K562 (cell line): ENCODE measurements at regions not wholly inside any gene's neighbourhood (a gene's known extent, or its start where the extent isn't known, plus 50 kb on each side); places are given as distances from the start of the nearest gene placed in this dataset.

Experiments used
- ATAC-seq: fragments of 200-7000 bp; cut with Tn5 transposase; 3 replicates; pipeline ENCODE4 v1.9.1; 2020; ENCODE audit warnings: moderate library complexity
- BruUV-seq: library from RNA; stranded (reverse); fragments of 400-500 nt; replicated peaks from 2 replicates; lab custom pipeline; 2021; lab: Mats Ljungman, UMichigan
- CTCF ChIA-PET: fragments of 300-600 bp; formaldehyde crosslinking; extraction: SDS; loops from one replicate; lab custom pipeline; 2021; ENCODE audit warnings: low intra/inter-chr PET ratio; lab: Yijun Ruan, JAX
- POLR2A ChIA-PET: fragments of 300-600, 350-650 bp; sonication (Branson Sonifier 250); formaldehyde crosslinking; extraction: SDS; loops from one replicate; lab custom pipeline; 2021; ENCODE audit warnings: antibody characterized with exemption, inconsistent platforms; lab: Yijun Ruan, JAX
- DNase-seq, 4 experiments: peaks; one replicate each; pipeline versions ENCODE4 v3.0.0 to v3.0.0-alpha.2; 2011 to 2018; ENCODE audit warnings: low spot score in 3 of 4, mixed read lengths in 3 of 4; ENCODE audit errors: extremely low read depth in 1 of 4
- FAIRE-seq: peaks from 2 replicates; lab custom pipeline; 2011; peaks lifted over from hg19 to GRCh38; lab: Jason Lieb, UNC
- H2AFZ ChIP-seq: 2 replicates; pipeline ENCODE4 v1.6.0; 2011; ENCODE audit warnings: low read depth, low read length, control low read depth, inconsistent platforms
- H3K27ac ChIP-seq: fragments of 200-600 bp; 3 replicates; pipeline ENCODE4 v1.8.0; 2011; ENCODE audit warnings: low read depth, mild to moderate bottlenecking, control low read depth, inconsistent platforms, low read length, moderate library complexity, mixed read lengths; ENCODE audit errors: extremely low read depth
- H3K27me3 ChIP-seq, 2 experiments: fragments of 300-600 bp in 1 of 2; 2 replicates in 1 of 2; 3 replicates in 1 of 2; pipeline versions ENCODE4 v1.6.0 to v1.8.0; 2011; ENCODE audit warnings: inconsistent platforms in 2 of 2, low read length in 2 of 2, mild to moderate bottlenecking in 1 of 2, mixed read lengths in 1 of 2, moderate library complexity in 1 of 2; ENCODE audit not compliant: control insufficient read depth in 2 of 2, insufficient read depth in 2 of 2
- H3K36me3 ChIP-seq: fragments of 300-600 bp; 3 replicates; pipeline ENCODE4 v1.8.0; 2011; ENCODE audit warnings: mild to moderate bottlenecking, low read length, inconsistent platforms; ENCODE audit not compliant: control insufficient read depth, insufficient read depth
- H3K4me1 ChIP-seq, 2 experiments: fragments of 200-600 bp in 1 of 2; replicated peaks in 1 of 2; 2 replicates in 1 of 2; 3 replicates in 1 of 2; pipeline versions ENCODE4 v1.5.1 to v1.8.0; 2011; ENCODE audit warnings: inconsistent platforms in 2 of 2, low read length in 2 of 2, mild to moderate bottlenecking in 1 of 2, mixed read lengths in 1 of 2, moderate library complexity in 1 of 2; ENCODE audit not compliant: control insufficient read depth in 2 of 2, insufficient read depth in 2 of 2
- H3K4me2 ChIP-seq: 2 replicates; pipeline ENCODE4 v1.6.1; 2011; ENCODE audit warnings: low read length, control low read depth, inconsistent platforms, mixed read lengths; ENCODE audit not compliant: insufficient read depth
- H3K4me3 ChIP-seq: fragments of 200-600 bp; sonication (generic), shearing (Covaris generic); 2 replicates; pipeline ENCODE4 v1.5.1; 2016; ENCODE audit warnings: control low read depth, inconsistent platforms
- H3K79me2 ChIP-seq: fragments of 200-600 bp; 3 replicates; pipeline ENCODE4 v1.8.0; 2011; ENCODE audit warnings: low read length, inconsistent platforms; ENCODE audit not compliant: control insufficient read depth, insufficient read depth
- H3K9ac ChIP-seq, 2 experiments: 2 replicates each; pipeline versions ENCODE4 v1.6.0 to v1.6.1; 2011; ENCODE audit warnings: low read depth in 2 of 2, low read length in 2 of 2, control low read depth in 1 of 2, inconsistent platforms in 1 of 2, mild to moderate bottlenecking in 1 of 2, mixed read lengths in 1 of 2; ENCODE audit not compliant: insufficient read depth in 1 of 2
- H3K9me1 ChIP-seq: one replicate; pipeline ENCODE4 v1.6.0; 2011; ENCODE audit warnings: inconsistent platforms, mild to moderate bottlenecking, low read length, moderate library complexity; ENCODE audit not compliant: control insufficient read depth, insufficient read depth
- H3K9me3 ChIP-seq: replicated peaks from 2 replicates; pipeline ENCODE4 v1.5.1; 2011; ENCODE audit warnings: low read depth, low read length, inconsistent platforms; ENCODE audit not compliant: control insufficient read depth, insufficient read depth
- H4K20me1 ChIP-seq: replicated peaks from 2 replicates; pipeline ENCODE4 v1.6.1; 2011; ENCODE audit warnings: low read length, inconsistent platforms, mixed read lengths; ENCODE audit not compliant: control insufficient read depth, insufficient read depth
- DDX20 ChIP-seq: fragments of 450-650 bp; IDR thresholded peaks from 2 replicates; pipeline ENCODE4 v1.6.1; 2016; ENCODE audit warnings: missing genetic modification characterization, low read depth, mild to moderate bottlenecking, missing compliant biosample characterization, moderate library complexity
- ETV5 ChIP-seq: sonication (generic); formaldehyde crosslinking; IDR thresholded peaks from 2 replicates; pipeline ENCODE4 v1.4.0; 2020; ENCODE audit warnings: low read depth, mild to moderate bottlenecking, missing genetic modification reagents
- FOXP1 ChIP-seq: sonication (generic); formaldehyde crosslinking; IDR thresholded peaks from 2 replicates; pipeline ENCODE4 v1.8.0; 2022; ENCODE audit warnings: mild to moderate bottlenecking, missing genetic modification reagents
- NFRKB ChIP-seq: fragments of 450-650 bp; IDR thresholded peaks from 2 replicates; pipeline ENCODE4 v1.6.1; 2016; ENCODE audit warnings: low read depth
- WGBS: fragments of 100-300 bp; shearing (Covaris generic); methylation state at CpG from one replicate; pipeline ENCODE4 v1.1.6; 2016; ENCODE audit warnings: low coverage, mixed read lengths; ENCODE audit not compliant: insufficient coverage; ENCODE audit errors: missing lambda C conversion rate; 5-methylcytosine and 5-hydroxymethylcytosine counted together
- in situ Hi-C: fragments of 300-500 bp; cut with MboI; formaldehyde crosslinking; loops from 4 replicates; pipeline ENCODE4 v1.15.0; 2018; ENCODE audit warnings: inconsistent platforms, mixed read lengths
- intact Hi-C: fragments of 100-400 bp; cut with micrococcal nuclease; formaldehyde crosslinking; loops from 2 replicates; pipeline ENCODE4 v1.14.2; 2022
- TF ChIP-seq, protein P1 (sequence below): fragments of 250-450 bp; sonication (Bioruptor Pico); IDR thresholded peaks from 2 replicates; pipeline ENCODE4 v1.4.0; 2020
- TF ChIP-seq, protein P2 (sequence below): sonication (generic); formaldehyde crosslinking; IDR thresholded peaks from 2 replicates; pipeline ENCODE4 v1.8.0; 2022; ENCODE audit warnings: mild to moderate bottlenecking, missing genetic modification reagents, borderline replicate concordance

DNA sequence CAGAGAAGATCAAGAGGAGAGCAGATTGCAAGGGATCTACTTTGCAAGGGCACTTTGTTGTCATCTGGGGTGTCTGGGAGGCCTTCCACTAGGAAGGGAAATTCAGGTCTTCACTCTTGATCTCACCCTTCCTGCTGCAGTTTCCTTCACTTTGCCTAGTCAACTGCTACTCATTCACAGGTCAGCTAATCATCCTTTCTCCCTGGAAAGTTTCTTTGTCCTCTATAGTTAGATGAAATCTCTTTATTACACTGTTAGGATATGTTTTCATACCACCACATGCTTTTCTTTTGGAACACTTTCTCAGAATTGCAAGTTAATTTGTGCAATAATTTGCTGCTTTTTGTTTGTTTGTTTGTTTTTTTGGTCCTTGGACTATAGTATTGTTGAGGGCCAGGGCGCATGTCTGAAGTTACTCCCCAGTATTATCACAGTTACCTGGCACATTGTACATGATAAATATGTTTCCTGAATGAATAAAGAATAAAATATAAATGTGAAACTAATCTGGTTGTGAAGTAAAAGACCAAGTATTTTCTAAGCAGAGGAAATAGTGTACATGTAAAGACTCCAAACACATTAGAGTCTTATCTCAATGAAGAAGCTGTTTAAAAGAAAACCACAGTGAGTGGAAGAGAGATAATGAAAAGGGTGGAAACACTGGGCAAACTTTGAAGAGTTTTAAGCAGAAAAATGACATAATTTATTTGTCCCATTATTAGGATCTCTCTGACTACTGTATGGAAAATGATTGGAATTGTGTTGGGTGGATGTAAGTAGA, 139.9 kb upstream of the DGKB start (continued):
- TF ChIP-seq, protein P1, sequence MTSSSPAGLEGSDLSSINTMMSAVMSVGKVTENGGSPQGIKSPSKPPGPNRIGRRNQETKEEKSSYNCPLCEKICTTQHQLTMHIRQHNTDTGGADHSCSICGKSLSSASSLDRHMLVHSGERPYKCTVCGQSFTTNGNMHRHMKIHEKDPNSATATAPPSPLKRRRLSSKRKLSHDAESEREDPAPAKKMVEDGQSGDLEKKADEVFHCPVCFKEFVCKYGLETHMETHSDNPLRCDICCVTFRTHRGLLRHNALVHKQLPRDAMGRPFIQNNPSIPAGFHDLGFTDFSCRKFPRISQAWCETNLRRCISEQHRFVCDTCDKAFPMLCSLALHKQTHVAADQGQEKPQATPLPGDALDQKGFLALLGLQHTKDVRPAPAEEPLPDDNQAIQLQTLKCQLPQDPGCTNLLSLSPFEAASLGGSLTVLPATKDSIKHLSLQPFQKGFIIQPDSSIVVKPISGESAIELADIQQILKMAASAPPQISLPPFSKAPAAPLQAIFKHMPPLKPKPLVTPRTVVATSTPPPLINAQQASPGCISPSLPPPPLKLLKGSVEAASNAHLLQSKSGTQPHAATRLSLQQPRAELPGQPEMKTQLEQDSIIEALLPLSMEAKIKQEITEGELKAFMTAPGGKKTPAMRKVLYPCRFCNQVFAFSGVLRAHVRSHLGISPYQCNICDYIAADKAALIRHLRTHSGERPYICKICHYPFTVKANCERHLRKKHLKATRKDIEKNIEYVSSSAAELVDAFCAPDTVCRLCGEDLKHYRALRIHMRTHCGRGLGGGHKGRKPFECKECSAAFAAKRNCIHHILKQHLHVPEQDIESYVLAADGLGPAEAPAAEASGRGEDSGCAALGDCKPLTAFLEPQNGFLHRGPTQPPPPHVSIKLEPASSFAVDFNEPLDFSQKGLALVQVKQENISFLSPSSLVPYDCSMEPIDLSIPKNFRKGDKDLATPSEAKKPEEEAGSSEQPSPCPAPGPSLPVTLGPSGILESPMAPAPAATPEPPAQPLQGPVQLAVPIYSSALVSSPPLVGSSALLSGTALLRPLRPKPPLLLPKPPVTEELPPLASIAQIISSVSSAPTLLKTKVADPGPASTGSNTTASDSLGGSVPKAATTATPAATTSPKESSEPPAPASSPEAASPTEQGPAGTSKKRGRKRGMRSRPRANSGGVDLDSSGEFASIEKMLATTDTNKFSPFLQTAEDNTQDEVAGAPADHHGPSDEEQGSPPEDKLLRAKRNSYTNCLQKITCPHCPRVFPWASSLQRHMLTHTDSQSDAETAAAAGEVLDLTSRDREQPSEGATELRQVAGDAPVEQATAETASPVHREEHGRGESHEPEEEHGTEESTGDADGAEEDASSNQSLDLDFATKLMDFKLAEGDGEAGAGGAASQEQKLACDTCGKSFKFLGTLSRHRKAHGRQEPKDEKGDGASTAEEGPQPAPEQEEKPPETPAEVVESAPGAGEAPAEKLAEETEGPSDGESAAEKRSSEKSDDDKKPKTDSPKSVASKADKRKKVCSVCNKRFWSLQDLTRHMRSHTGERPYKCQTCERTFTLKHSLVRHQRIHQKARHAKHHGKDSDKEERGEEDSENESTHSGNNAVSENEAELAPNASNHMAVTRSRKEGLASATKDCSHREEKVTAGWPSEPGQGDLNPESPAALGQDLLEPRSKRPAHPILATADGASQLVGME = no peak

DNA sequence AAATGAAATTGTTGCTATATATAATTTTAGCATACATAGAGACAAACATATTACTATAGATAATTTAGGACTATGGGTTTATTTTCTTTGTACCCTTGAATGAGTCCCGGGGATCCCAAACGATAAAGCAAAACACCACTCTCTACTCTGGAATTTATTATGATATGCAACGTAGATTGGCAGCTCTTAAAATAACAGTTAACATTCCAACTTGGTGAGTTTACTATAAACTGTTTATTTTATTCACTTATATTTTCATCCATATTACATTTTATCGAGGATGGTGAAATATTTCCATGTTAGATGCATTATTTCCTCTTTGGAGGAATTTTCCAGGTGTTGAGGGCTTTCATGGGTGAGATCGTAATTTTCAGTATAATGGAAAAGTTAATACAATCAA, 138.7 kb upstream of the DGKB start:
- Histone ChIP-seq H3K36me3 (no peaks in the 10 kb centered on the region), H3K4me2 (no peak overlapping the region), H2AFZ (no peak overlapping the region), H3K4me3 (no peak overlapping the region), H3K79me2 (no peaks in the 10 kb centered on the region), H3K4me1 (no peaks in the 10 kb centered on the region), H3K27ac (no peak overlapping the region), H3K9me3 (no peaks in the 10 kb centered on the region; the same call in 1 of the 2 replicates), H3K9me1 (no peaks in the 10 kb centered on the region), H3K9ac (no peak overlapping the region), H3K27me3 (no peaks in the 10 kb centered on the region), H4K20me1 (no peaks in the 10 kb centered on the region)
- in situ Hi-C loops = no loop called here
- no peak for ATAC-seq
- no peak for TF ChIP-seq DDX20 (tag)
- no peak for TF ChIP-seq FOXP1 (CRISPR knock-in tag)
- TF ChIP-seq, protein P2, sequence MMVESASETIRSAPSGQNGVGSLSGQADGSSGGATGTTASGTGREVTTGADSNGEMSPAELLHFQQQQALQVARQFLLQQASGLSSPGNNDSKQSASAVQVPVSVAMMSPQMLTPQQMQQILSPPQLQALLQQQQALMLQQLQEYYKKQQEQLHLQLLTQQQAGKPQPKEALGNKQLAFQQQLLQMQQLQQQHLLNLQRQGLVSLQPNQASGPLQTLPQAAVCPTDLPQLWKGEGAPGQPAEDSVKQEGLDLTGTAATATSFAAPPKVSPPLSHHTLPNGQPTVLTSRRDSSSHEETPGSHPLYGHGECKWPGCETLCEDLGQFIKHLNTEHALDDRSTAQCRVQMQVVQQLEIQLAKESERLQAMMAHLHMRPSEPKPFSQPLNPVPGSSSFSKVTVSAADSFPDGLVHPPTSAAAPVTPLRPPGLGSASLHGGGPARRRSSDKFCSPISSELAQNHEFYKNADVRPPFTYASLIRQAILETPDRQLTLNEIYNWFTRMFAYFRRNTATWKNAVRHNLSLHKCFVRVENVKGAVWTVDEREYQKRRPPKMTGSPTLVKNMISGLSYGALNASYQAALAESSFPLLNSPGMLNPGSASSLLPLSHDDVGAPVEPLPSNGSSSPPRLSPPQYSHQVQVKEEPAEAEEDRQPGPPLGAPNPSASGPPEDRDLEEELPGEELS = no peak
- no peak for TF ChIP-seq ETV5 (CRISPR knock-in tag)
- no peak for TF ChIP-seq NFRKB
- POLR2A ChIA-PET = no interaction called here
- intact Hi-C loops = no loop called here
- WGBS = 2% methylated on average over 5 of the region's 5 CpGs
- no peak for DNase-seq
- CTCF ChIA-PET = no interaction called here
- FAIRE-seq = no peak
- no TSS peak for BruUV-seq
